ENCODE measurements at regions not wholly inside any gene's neighbourhood (a gene's known extent, or its start where the extent isn't known, plus 50 kb on each side); places are given as distances from the start of the nearest gene placed in this dataset.

DNA sequence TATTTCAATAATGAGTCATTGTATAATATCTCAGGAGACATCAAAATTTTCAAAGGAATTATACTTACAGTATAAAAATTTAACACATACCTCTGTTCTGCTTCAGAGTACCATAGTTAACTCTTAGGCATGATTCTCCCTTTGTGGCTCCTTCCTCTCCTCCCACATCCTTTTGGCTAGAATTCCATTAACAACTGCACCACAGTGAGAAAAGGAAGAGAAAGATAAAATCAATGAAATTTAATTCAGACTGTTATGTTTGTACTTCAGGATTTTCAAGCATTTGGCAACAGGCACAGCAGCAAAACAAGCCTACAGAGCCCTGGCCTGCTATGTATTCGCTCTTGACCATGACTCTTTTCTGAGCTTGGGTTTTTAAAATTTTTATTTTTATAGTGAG, 57.2 kb upstream of the SGIP1 start:
- TF ChIP-seq CTCF (IDR thresholded peaks at IDR 0.05) (no peak), POLR2A (IDR thresholded peaks at IDR 0.05) (no peak)
